ENCODE measurements at regions not wholly inside any gene's neighbourhood (a gene's known extent, or its start where the extent isn't known, plus 50 kb on each side); places are given as distances from the start of the nearest gene placed in this dataset.

GRCh38 chr3:65174713-65175112, 486.9 kb upstream of the ADAMTS9 start:
- in situ Hi-C loops (cut with MboI): no loop called here
- no peaks in the 10 kb centered on the region for H4K20me1 ChIP-seq (ENCODE audit: insufficient read depth)
- no peaks in the 10 kb centered on the region for H3K36me3 ChIP-seq (ENCODE audit: low read depth)
- DNase-seq: no peak
- H3K27me3 ChIP-seq (replicated peaks; ENCODE audit: insufficient read depth): no peaks in the 10 kb centered on the region
- H3K79me2 ChIP-seq (ENCODE audit: insufficient read depth): no peaks in the 10 kb centered on the region
- no peak overlapping the region for H3K4me3 ChIP-seq
- no peaks in the 10 kb centered on the region for H3F3A ChIP-seq (ENCODE audit: insufficient read depth)
- no peaks in the 10 kb centered on the region for H3K9me3 ChIP-seq (ENCODE audit: low read depth)
- no peak overlapping the region for H3K9ac ChIP-seq
- TF ChIP-seq EZH2 (IDR thresholded peaks at IDR 0.05; ENCODE audit: insufficient read depth, poor library complexity, severe bottlenecking): no peak
- TF ChIP-seq EZH2phosphoT487 (IDR thresholded peaks at IDR 0.05; ENCODE audit: insufficient read depth, low read depth): no peak
- no peaks in the 10 kb centered on the region for H3K9me2 ChIP-seq (ENCODE audit: insufficient read depth)
- H3K4me2 ChIP-seq (ENCODE audit: unreplicated experiment): no peak overlapping the region
- WGBS, 2 experiments (ENCODE audit: low coverage in 1 of 2, low lambda C conversion rate in 2 of 2, missing lambda C conversion rate in 2 of 2): 57 to 69% methylated on average over 2 of the region's 2 CpGs
- no peak overlapping the region for H2AFZ ChIP-seq
- peaks cover 6% of the 10 kb centered on the region for H3K4me1 ChIP-seq (ENCODE audit: insufficient read depth)
- H3K27ac ChIP-seq: no peak overlapping the region

DNA sequence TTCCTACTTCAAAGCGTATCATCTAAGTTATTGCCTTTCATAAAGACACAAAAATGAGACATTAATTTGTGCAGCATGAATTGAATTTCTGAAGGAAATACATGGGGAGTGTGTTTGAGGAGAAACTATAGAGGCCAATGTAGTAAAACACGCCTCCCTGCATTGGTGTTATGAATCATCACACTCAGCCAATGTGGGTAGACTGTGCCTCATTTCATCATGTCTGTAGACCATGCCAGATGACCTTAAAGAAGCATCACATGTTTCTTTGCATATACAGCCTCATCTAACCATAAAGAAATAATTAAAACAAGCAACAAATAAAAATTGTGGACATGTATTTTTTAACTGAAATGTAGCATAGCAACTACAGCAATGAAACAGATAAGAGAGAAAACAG, 486.0 kb upstream of the ADAMTS9 start:
- peaks cover 6% of the 10 kb centered on the region for H3K4me1 ChIP-seq (ENCODE audit: insufficient read depth)
- DNase-seq: peak; percentile 30
- H3K27me3 ChIP-seq (replicated peaks; ENCODE audit: insufficient read depth): no peaks in the 10 kb centered on the region
- H3K9ac ChIP-seq: no peak overlapping the region
- 66 to 78% methylated on average over 2 of the region's 2 CpGs for WGBS, 2 experiments (ENCODE audit: low coverage in 1 of 2, low lambda C conversion rate in 2 of 2, missing lambda C conversion rate in 2 of 2)
- no peaks in the 10 kb centered on the region for H3F3A ChIP-seq (ENCODE audit: insufficient read depth)
- no peak overlapping the region for H3K27ac ChIP-seq
- no peak overlapping the region for H3K4me2 ChIP-seq (ENCODE audit: unreplicated experiment)
- H3K79me2 ChIP-seq (ENCODE audit: insufficient read depth): no peaks in the 10 kb centered on the region
- no peaks in the 10 kb centered on the region for H3K36me3 ChIP-seq (ENCODE audit: low read depth)
- no peaks in the 10 kb centered on the region for H3K9me2 ChIP-seq (ENCODE audit: insufficient read depth)
- H4K20me1 ChIP-seq (ENCODE audit: insufficient read depth): no peaks in the 10 kb centered on the region
- no peak overlapping the region for H2AFZ ChIP-seq
- H3K9me3 ChIP-seq (ENCODE audit: low read depth): no peaks in the 10 kb centered on the region
- TF ChIP-seq EZH2 (IDR thresholded peaks at IDR 0.05; ENCODE audit: insufficient read depth, poor library complexity, severe bottlenecking): no peak
- TF ChIP-seq EZH2phosphoT487 (IDR thresholded peaks at IDR 0.05; ENCODE audit: insufficient read depth, low read depth): no peak
- H3K4me3 ChIP-seq: no peak overlapping the region
- in situ Hi-C loops (cut with MboI): no loop called here

DNA sequence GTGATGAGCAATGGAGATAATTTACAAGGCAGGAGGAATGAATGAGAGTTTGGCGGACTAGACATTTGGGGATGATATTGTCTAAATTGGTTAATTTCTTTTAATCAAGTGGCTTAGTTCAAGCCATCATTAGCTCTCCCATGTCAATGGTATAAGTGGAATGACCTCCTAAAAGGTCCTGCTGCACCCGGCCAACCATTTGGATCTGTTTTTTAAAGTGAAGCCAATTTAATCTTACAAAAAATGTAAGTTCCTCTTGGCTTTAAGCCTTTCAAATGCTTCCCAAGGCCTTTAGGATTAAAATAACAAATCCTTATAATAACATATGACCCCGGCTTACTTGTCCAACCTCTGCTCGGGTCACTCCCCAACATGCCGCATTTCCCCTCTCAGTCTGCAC, 484.4 kb upstream of the ADAMTS9 start:
- in situ Hi-C loops (cut with MboI): no loop called here
- WGBS, 2 experiments (ENCODE audit: low coverage in 1 of 2, low lambda C conversion rate in 2 of 2, missing lambda C conversion rate in 2 of 2): 71% methylated on average over 5 of the region's 5 CpGs
- DNase-seq: no peak

DNA sequence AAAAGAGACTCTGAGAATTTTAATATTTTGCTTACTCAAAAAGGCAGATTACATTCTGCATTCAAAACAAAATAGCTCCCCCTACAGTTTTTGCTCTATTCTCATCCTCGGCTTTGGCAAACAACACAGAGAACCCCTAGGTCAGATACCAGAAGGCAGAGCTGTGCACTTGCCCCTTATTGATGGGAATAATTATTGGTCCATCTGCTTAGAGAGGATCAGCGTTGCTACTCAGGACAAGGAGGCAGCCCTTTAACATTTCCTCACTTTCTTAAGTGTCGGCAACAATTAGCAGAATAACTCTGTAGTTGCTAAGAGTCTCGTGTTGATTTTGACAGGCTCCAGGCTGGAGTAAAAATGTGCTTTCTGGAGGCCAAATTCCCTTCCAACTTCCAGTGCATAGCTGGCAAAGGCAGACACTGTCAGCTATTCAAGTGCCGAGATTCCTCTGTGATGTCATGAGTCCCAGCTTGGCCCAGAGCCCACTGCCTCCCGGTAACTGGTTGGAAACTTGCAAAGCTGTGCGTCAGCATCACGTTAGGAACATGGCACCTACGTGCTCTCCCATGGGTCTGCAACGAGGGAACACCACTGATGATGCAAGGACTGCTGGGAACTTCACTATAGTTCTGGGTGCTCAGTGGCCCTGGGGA, 482.7 kb upstream of the ADAMTS9 start:
- H3K4me1 ChIP-seq (ENCODE audit: insufficient read depth): peaks cover 6% of the 10 kb centered on the region
- no peak overlapping the region for H3K27ac ChIP-seq
- H3K4me2 ChIP-seq (ENCODE audit: unreplicated experiment): peak overlapping the region; percentile 63
- peak overlapping the region; percentile 64 for H2AFZ ChIP-seq
- no peaks in the 10 kb centered on the region for H3K9me3 ChIP-seq (ENCODE audit: low read depth)
- H3K36me3 ChIP-seq (ENCODE audit: low read depth): no peaks in the 10 kb centered on the region
- no peak for TF ChIP-seq EZH2phosphoT487 (IDR thresholded peaks at IDR 0.05; ENCODE audit: insufficient read depth, low read depth)
- TF ChIP-seq EZH2 (IDR thresholded peaks at IDR 0.05; ENCODE audit: insufficient read depth, poor library complexity, severe bottlenecking): no peak
- H3K27me3 ChIP-seq (replicated peaks; ENCODE audit: insufficient read depth): 0 out of 2 replicates have a peak, but pooled peaks cover 8% of the 10 kb centered on the region
- H3K9me2 ChIP-seq (ENCODE audit: insufficient read depth): no peaks in the 10 kb centered on the region
- no peak overlapping the region for H3K4me3 ChIP-seq
- 1 to 3% methylated on average over 10 of the region's 10 CpGs for WGBS, 2 experiments (ENCODE audit: low coverage in 1 of 2, low lambda C conversion rate in 2 of 2, missing lambda C conversion rate in 2 of 2)
- in situ Hi-C loops (cut with MboI): no loop called here
- no peaks in the 10 kb centered on the region for H3K79me2 ChIP-seq (ENCODE audit: insufficient read depth)
- DNase-seq: peak; percentile 83
- no peaks in the 10 kb centered on the region for H4K20me1 ChIP-seq (ENCODE audit: insufficient read depth)
- no peak overlapping the region for H3K9ac ChIP-seq
- no peaks in the 10 kb centered on the region for H3F3A ChIP-seq (ENCODE audit: insufficient read depth)

More for the DNA sequence above, 484.4 kb upstream of the ADAMTS9 start:
- H3F3A ChIP-seq (ENCODE audit: insufficient read depth): no peaks in the 10 kb centered on the region
- H3K9me3 ChIP-seq (ENCODE audit: low read depth): no peaks in the 10 kb centered on the region
- peaks cover 6% of the 10 kb centered on the region for H3K4me1 ChIP-seq (ENCODE audit: insufficient read depth)
- no peak overlapping the region for H3K4me2 ChIP-seq (ENCODE audit: unreplicated experiment)
- H3K36me3 ChIP-seq (ENCODE audit: low read depth): no peaks in the 10 kb centered on the region
- no peak overlapping the region for H3K9ac ChIP-seq
- H3K4me3 ChIP-seq: no peak overlapping the region
- no peaks in the 10 kb centered on the region for H3K79me2 ChIP-seq (ENCODE audit: insufficient read depth)
- H4K20me1 ChIP-seq (ENCODE audit: insufficient read depth): no peaks in the 10 kb centered on the region
- no peaks in the 10 kb centered on the region for H3K9me2 ChIP-seq (ENCODE audit: insufficient read depth)
- H2AFZ ChIP-seq: no peak overlapping the region
- no peak for TF ChIP-seq EZH2phosphoT487 (IDR thresholded peaks at IDR 0.05; ENCODE audit: insufficient read depth, low read depth)
- TF ChIP-seq EZH2 (IDR thresholded peaks at IDR 0.05; ENCODE audit: insufficient read depth, poor library complexity, severe bottlenecking): no peak
- H3K27ac ChIP-seq: no peak overlapping the region
- no peaks in the 10 kb centered on the region for H3K27me3 ChIP-seq (replicated peaks; ENCODE audit: insufficient read depth)
